ENCODE measurements at regions not wholly inside any gene's neighbourhood (a gene's known extent, or its start where the extent isn't known, plus 50 kb on each side); places are given as distances from the start of the nearest gene placed in this dataset.

DNA sequence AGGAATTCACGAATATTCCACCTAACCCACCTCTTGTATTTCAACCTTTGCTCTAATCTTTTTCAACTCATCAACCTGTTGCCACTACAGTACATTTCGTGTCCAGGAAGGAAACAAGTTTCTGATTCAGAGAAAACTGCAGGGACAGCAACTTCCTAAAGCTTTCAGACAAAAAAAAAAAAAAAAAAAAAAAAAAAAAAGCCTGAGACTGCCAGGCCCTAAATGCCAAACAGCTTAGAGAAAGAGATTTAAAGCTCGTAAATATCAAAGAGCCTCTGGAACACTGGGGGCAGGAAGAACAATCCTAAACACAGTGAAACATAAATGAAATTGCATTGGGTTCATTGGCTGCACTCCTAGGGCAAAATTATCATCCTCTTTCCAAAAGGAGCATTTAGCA is 411.2 kb upstream of the SPTLC3 start:
- DNase-seq (ENCODE audit: low read depth): no peak
- TF ChIP-seq, protein P1, sequence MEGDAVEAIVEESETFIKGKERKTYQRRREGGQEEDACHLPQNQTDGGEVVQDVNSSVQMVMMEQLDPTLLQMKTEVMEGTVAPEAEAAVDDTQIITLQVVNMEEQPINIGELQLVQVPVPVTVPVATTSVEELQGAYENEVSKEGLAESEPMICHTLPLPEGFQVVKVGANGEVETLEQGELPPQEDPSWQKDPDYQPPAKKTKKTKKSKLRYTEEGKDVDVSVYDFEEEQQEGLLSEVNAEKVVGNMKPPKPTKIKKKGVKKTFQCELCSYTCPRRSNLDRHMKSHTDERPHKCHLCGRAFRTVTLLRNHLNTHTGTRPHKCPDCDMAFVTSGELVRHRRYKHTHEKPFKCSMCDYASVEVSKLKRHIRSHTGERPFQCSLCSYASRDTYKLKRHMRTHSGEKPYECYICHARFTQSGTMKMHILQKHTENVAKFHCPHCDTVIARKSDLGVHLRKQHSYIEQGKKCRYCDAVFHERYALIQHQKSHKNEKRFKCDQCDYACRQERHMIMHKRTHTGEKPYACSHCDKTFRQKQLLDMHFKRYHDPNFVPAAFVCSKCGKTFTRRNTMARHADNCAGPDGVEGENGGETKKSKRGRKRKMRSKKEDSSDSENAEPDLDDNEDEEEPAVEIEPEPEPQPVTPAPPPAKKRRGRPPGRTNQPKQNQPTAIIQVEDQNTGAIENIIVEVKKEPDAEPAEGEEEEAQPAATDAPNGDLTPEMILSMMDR (conservative IDR thresholded peaks at IDR 0.05; ENCODE audit: control insufficient read depth, insufficient read depth, low read depth, low read length): no peak

GRCh38 chr20:12598894-12599293 is 409.9 kb upstream of the SPTLC3 start:
- no peak for DNase-seq (ENCODE audit: low read depth)
- TF ChIP-seq, protein P1 (conservative IDR thresholded peaks at IDR 0.05; ENCODE audit: control insufficient read depth, insufficient read depth, low read depth, low read length): no peak
- no peak overlapping the region for H3K4me3 ChIP-seq (ENCODE audit: control insufficient read depth, low read depth, low read length)

More for the DNA sequence above, 411.2 kb upstream of the SPTLC3 start:
- H3K4me3 ChIP-seq (ENCODE audit: control insufficient read depth, low read depth, low read length): no peak overlapping the region

GRCh38 chr20:12599494-12599893 is 409.3 kb upstream of the SPTLC3 start:
- no peak overlapping the region for H3K4me3 ChIP-seq (ENCODE audit: control insufficient read depth, low read depth, low read length)
- no peak for DNase-seq (ENCODE audit: low read depth)
- TF ChIP-seq, protein P1 (conservative IDR thresholded peaks at IDR 0.05; ENCODE audit: control insufficient read depth, insufficient read depth, low read depth, low read length): no peak

- TF ChIP-seq, protein P1 (conservative IDR thresholded peaks at IDR 0.05; ENCODE audit: control insufficient read depth, insufficient read depth, low read depth, low read length): no peak
- DNase-seq (ENCODE audit: low read depth): no peak
- H3K4me3 ChIP-seq (ENCODE audit: control insufficient read depth, low read depth, low read length): no peak overlapping the region
Measured at GRCh38 chr20:12605751-12606150, 403.0 kb upstream of the SPTLC3 start.

- TF ChIP-seq, protein P1 (conservative IDR thresholded peaks at IDR 0.05; ENCODE audit: control insufficient read depth, insufficient read depth, low read depth, low read length): no peak
- no peak overlapping the region for H3K4me3 ChIP-seq (ENCODE audit: control insufficient read depth, low read depth, low read length)
- DNase-seq (ENCODE audit: low read depth): no peak
Measured at GRCh38 chr20:12610871-12611270, 397.9 kb upstream of the SPTLC3 start.

DNA sequence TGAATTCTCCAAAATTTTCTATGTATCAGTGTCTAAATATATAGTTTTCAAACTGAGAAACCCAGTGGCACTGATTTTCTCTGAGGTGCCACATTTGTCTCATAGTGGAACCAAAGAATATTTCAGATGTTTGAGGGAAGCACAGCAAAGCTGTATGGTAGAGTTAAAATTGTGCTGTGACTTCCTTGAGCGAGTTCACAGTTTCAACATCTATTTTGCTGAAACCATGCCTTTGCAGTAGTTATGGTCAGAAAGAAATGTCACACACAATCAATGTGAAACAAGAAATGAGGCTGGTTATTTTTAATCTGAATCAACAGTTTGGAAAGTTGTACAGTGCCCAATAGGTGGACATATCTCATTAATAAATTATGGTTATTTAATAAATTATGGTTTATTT is 394.0 kb upstream of the SPTLC3 start:
- H3K4me3 ChIP-seq (ENCODE audit: control insufficient read depth, low read depth, low read length): no peak overlapping the region
- no peak for DNase-seq (ENCODE audit: low read depth)
- TF ChIP-seq, protein P1 (conservative IDR thresholded peaks at IDR 0.05; ENCODE audit: control insufficient read depth, insufficient read depth, low read depth, low read length): no peak

DNA sequence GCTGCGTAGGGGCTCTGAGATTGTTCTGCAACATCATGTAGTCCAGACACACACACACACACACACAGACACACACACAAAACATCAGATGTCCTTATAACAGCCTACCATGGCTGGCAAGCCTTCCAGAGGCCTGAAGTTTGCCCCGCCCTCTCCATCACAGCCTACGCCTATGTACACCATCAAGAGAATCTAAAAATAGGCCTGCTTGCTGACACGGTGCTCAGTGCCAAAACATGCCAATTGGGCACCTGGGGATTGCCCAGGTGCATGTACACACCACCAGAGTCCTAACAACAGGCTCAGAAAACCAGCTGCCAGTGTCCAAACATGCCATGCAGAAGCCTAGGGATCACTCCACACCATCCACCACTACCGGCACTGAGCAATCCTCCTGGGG is 391.7 kb upstream of the SPTLC3 start:
- TF ChIP-seq, protein P1 (conservative IDR thresholded peaks at IDR 0.05; ENCODE audit: control insufficient read depth, insufficient read depth, low read depth, low read length): no peak
- no peak for DNase-seq (ENCODE audit: low read depth)
- no peak overlapping the region for H3K4me3 ChIP-seq (ENCODE audit: control insufficient read depth, low read depth, low read length)
